HepG2 (cell line): ENCODE measurements at regions not wholly inside any gene's neighbourhood (a gene's known extent, or its start where the extent isn't known, plus 50 kb on each side); places are given as distances from the start of the nearest gene placed in this dataset.
"Not testable (repeated sequence)": the region's sequence is repeated elsewhere in the genome, so short reads cannot be mapped to it uniquely, and the experiment has no call there.

Source experiments
- CBFB ChIP-seq: sonication (generic); formaldehyde crosslinking; IDR thresholded peaks from 2 replicates; pipeline ENCODE4 v1.4.0; 2020; ENCODE audit warnings: missing genetic modification reagents
- CTCF ChIP-seq: sonication (generic); formaldehyde crosslinking; IDR thresholded peaks from 2 replicates; pipeline ENCODE4 v1.5.0; 2020; ENCODE audit warnings: mild to moderate bottlenecking, missing genetic modification reagents, moderate library complexity
- ELF1 ChIP-seq: sonication (generic); formaldehyde crosslinking; IDR thresholded peaks from 2 replicates; pipeline ENCODE4 v1.4.0; 2020; ENCODE audit warnings: missing genetic modification reagents
- FOXA3 ChIP-seq: IDR thresholded peaks from 2 replicates; pipeline ENCODE4 v1.6.1; 2016; ENCODE audit warnings: missing genetic modification reagents, missing compliant biosample characterization
- GABPA ChIP-seq, 2 experiments: IDR thresholded peaks; 2 replicates each; pipeline ENCODE4 v1.6.1; 2011 to 2016; ENCODE audit warnings: low read depth in 2 of 2, low read length in 1 of 2, missing biosample characterization in 1 of 2, missing genetic modification characterization in 1 of 2
- JUN ChIP-seq: sonication (generic); formaldehyde crosslinking; IDR thresholded peaks from 2 replicates; pipeline ENCODE4 v1.4.0; 2020; ENCODE audit warnings: mild to moderate bottlenecking, missing genetic modification reagents
- POLR2AphosphoS5 ChIP-seq: IDR thresholded peaks from 2 replicates; pipeline ENCODE4 v1.6.1; 2012; ENCODE audit warnings: low read depth, low read length
- REPIN1 ChIP-seq: sonication (generic); formaldehyde crosslinking; IDR thresholded peaks from 2 replicates; pipeline ENCODE4 v1.8.0; 2022; ENCODE audit warnings: missing genetic modification reagents, low read depth, mild to moderate bottlenecking, borderline replicate concordance
- SP5 ChIP-seq: IDR thresholded peaks from 2 replicates; pipeline ENCODE4 v1.6.1; 2016; ENCODE audit warnings: low read depth, borderline replicate concordance
- ZNF232 ChIP-seq: sonication (generic); formaldehyde crosslinking; IDR thresholded peaks from 2 replicates; pipeline ENCODE4 v1.4.0; 2020; ENCODE audit warnings: missing genetic modification reagents, borderline replicate concordance
- ZNF710 ChIP-seq: sonication (generic); formaldehyde crosslinking; IDR thresholded peaks from 2 replicates; pipeline ENCODE4 v1.5.0; 2020; ENCODE audit warnings: mild to moderate bottlenecking, missing genetic modification reagents, borderline replicate concordance

- not testable (repeated sequence) for TF ChIP-seq REPIN1 (CRISPR knock-in tag); CTCF; GABPA (IDR thresholded peaks at IDR 0.05; ENCODE audit: low read depth, low read length); GABPA (CRISPR knock-in tag; IDR thresholded peaks at IDR 0.05; ENCODE audit: low read depth); SP5 (CRISPR knock-in tag); ZNF710 (CRISPR knock-in tag); JUN (CRISPR knock-in tag); ZNF232; CBFB (CRISPR knock-in tag); POLR2AphosphoS5; FOXA3; ELF1 (CRISPR knock-in tag)
These were observed 1008.0 kb upstream of the DDX18 start for GRCh38 chr2:116806505-116806904.
